GM12874 (cell line): ENCODE measurements at regions not wholly inside any gene's neighbourhood (a gene's known extent, or its start where the extent isn't known, plus 50 kb on each side); places are given as distances from the start of the nearest gene placed in this dataset.

Source experiments
- CTCF ChIP-seq: IDR thresholded peaks from 2 replicates; pipeline ENCODE4 v1.5.1; 2011; ENCODE audit warnings: low read depth, mild to moderate bottlenecking, control low read depth, low read length, moderate library complexity; ENCODE audit not compliant: insufficient read depth

GRCh38 chr1:187883356-187883755 is 1054.6 kb downstream of the PLA2G4A start:
- TF ChIP-seq CTCF: no peak

GRCh38 chr1:187891993-187892682 is 1063.4 kb downstream of the PLA2G4A start:
- no peak for TF ChIP-seq CTCF

GRCh38 chr1:187892683-187893039 is 1063.9 kb downstream of the PLA2G4A start:
- no peak for TF ChIP-seq CTCF

- no peak for TF ChIP-seq CTCF
Measured at GRCh38 chr1:187893471-187893870, 1064.7 kb downstream of the PLA2G4A start.

- TF ChIP-seq CTCF: no peak
Measured at GRCh38 chr1:187894349-187894748, 1065.6 kb downstream of the PLA2G4A start.

GRCh38 chr1:187903223-187903622 is 1074.5 kb downstream of the PLA2G4A start:
- no peak for TF ChIP-seq CTCF

DNA sequence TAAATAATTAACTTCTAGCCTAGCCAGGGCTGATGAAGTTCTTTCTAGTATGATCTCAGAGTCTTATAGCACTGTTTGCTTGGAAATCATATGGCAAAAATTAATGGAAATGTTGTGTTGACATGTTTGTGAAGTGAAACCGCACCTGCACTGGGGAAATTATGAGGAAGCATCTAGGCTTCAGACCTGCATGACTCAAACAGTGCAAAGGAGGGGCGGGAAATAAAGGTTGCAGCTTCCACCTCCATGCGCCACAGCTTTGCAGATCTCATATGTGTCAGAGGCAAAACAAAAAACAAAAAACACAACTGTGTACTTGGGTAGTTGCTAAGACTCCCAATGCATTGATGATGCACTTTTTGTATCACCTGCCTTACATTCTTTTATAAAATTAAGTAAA is 1080.6 kb downstream of the PLA2G4A start:
- TF ChIP-seq CTCF: no peak
